Psoas muscle (tissue), 7 donors: ENCODE measurements at regions not wholly inside any gene's neighbourhood (a gene's known extent, or its start where the extent isn't known, plus 50 kb on each side); places are given as distances from the start of the nearest gene placed in this dataset.

Source experiments
- ATAC-seq, 4 donors: fragments of 200-7000 bp; cut with Tn5 transposase; one replicate each; pipeline ENCODE4 v1.9.1; 2020; ENCODE audit warnings: moderate library complexity in 3 of 4, mild to moderate bottlenecking in 2 of 4
- DNase-seq, 2 donors: peaks; one replicate each; pipeline ENCODE4 v3.0.0-alpha.2; 2020
- H3K27ac ChIP-seq: fragments of 200-600 bp; one replicate; pipeline ENCODE4 v1.8.0; 2022
- H3K27me3 ChIP-seq, 3 donors: fragments of 200-600 bp in 1 of 3; one replicate each; pipeline versions ENCODE4 v1.6.1 to v1.8.0; 2013 to 2022; ENCODE audit warnings: low read length in 2 of 3, mild to moderate bottlenecking in 2 of 3, moderate library complexity in 1 of 3; ENCODE audit not compliant: insufficient read depth in 3 of 3
- H3K36me3 ChIP-seq, 2 donors: fragments of 200-600 bp in 1 of 2; one replicate each; pipeline versions ENCODE4 v1.6.1 to v1.8.0; 2013 to 2022; ENCODE audit warnings: low read depth in 1 of 2, mild to moderate bottlenecking in 1 of 2, moderate library complexity in 1 of 2; ENCODE audit not compliant: insufficient read depth in 1 of 2
- H3K4me1 ChIP-seq: fragments of 200-600 bp; one replicate; pipeline ENCODE4 v1.8.0; 2022
- H3K4me3 ChIP-seq: fragments of 200-600 bp; one replicate; pipeline ENCODE4 v1.8.0; 2022; ENCODE audit warnings: mild to moderate bottlenecking
- H3K9me3 ChIP-seq: fragments of 200-600 bp; one replicate; pipeline ENCODE4 v1.8.0; 2022
- CTCF ChIP-seq: fragments of 200-600 bp; IDR thresholded peaks from one replicate; pipeline ENCODE4 v1.8.0; 2022; ENCODE audit warnings: antibody characterized with exemption
- WGBS, 3 donors: extraction: QIAGEN DNeasy Blood & Tissue Kit; methylation state at CpG; one replicate each; pipeline versions ENCODE4 v1.1.6 to v1.1.7; 2013; 5-methylcytosine and 5-hydroxymethylcytosine counted together
- intact Hi-C, 2 donors: fragments of 100-400 bp; cut with DNase I; formaldehyde crosslinking; loops; one replicate each; pipeline versions ENCODE4 v1.11.0 to v1.14.2; 2022
- donor health status: healthy with polysubstance abuse.
- donor health status: DM: no; HTN: no; CAD: no; lungs with moderate emphysema.
- donor health status: Bipolar disorder and iron deficiency.
- donor health status: healthy.
- donor health status: DM: yes; HTN: yes; CAD: no.
- donor health status: DM: no; HTN: no; CAD: no.
- donor health status: DM: yes; HTN: yes; CAD: no.

- intact Hi-C loops = no loop called here
- Histone ChIP-seq H3K27me3 (no peaks in the 10 kb centered on the region), H3K4me1 (peaks cover 17% of the 10 kb centered on the region), H3K27ac (peak overlapping the region; percentile 50), H3K4me3 (peak overlapping the region; percentile 50), H3K9me3 (no peaks in the 10 kb centered on the region), H3K36me3 (no peaks in the 10 kb centered on the region)
- no peak for TF ChIP-seq CTCF
- ATAC-seq (peak in 1 of 4 donors; percentile 35), DNase-seq (no peak)
- WGBS, 3 donors = 1 to 4% (median 3%) methylated on average over 6 of the region's 6 CpGs
Observed at GRCh38 chr6:141482796-141483597, 649.7 kb upstream of the GJE1 start.

- intact Hi-C loops = no loop called here
- no peak for TF ChIP-seq CTCF
- Histone ChIP-seq H3K4me3 (no peak overlapping the region), H3K27me3 (no peaks in the 10 kb centered on the region), H3K27ac (no peak overlapping the region), H3K36me3 (no peaks in the 10 kb centered on the region), H3K9me3 (no peaks in the 10 kb centered on the region), H3K4me1 (no peaks in the 10 kb centered on the region)
- WGBS, 3 donors = 72 to 80% (median 79%) methylated on average over 2 of the region's 2 CpGs
- no peak for DNase-seq
- ATAC-seq = no peak
Observed at GRCh38 chr6:141475259-141475658, 657.5 kb upstream of the GJE1 start.

- no peak for TF ChIP-seq CTCF
- ATAC-seq (no peak), DNase-seq (no peak)
- intact Hi-C loops = no loop called here
- H3K4me1 ChIP-seq = no peaks in the 10 kb centered on the region
- WGBS, 3 donors = 88 to 96% (median 91%) methylated on average over 2 of the region's 2 CpGs
- H3K27me3 ChIP-seq = no peaks in the 10 kb centered on the region
- no peaks in the 10 kb centered on the region for H3K9me3 ChIP-seq
- H3K4me3 ChIP-seq = no peak overlapping the region
- H3K36me3 ChIP-seq = no peaks in the 10 kb centered on the region
- H3K27ac ChIP-seq = no peak overlapping the region
Observed at GRCh38 chr6:141472162-141472928, 660.4 kb upstream of the GJE1 start.

GRCh38 chr6:141470810-141471209, 661.9 kb upstream of the GJE1 start:
- Histone ChIP-seq H3K27ac (no peak overlapping the region), H3K36me3 (no peaks in the 10 kb centered on the region), H3K4me3 (no peak overlapping the region), H3K9me3 (no peaks in the 10 kb centered on the region), H3K4me1 (no peaks in the 10 kb centered on the region), H3K27me3 (no peaks in the 10 kb centered on the region)
- intact Hi-C loops = no loop called here
- TF ChIP-seq CTCF = no peak
- WGBS, 3 donors = 95 to 100% (median 97%) methylated on average over 2 of the region's 2 CpGs
- ATAC-seq (no peak), DNase-seq (no peak)
